ENCODE measurements at regions not wholly inside any gene's neighbourhood (a gene's known extent, or its start where the extent isn't known, plus 50 kb on each side); places are given as distances from the start of the nearest gene placed in this dataset.

DNA sequence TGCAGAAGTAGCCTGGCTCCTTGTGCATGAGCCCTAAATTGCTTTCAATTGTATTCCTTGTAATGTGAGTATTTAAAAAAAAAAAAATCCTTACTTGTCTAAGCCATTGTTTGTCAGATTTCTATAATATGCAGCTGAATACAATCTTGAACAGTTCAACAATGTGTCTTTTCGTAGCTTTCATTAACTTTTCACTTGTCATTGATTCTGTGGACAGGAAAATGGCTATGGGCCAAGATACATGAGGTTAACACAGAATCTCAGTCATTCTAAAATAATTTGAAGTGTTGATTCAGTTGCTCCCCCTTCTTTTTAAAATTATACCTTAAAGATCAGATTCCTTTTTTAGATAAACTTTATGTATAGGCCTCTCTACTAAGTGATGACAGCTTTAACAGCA is 395.8 kb upstream of the KLF12 start:
- no peak for TF ChIP-seq EZH2 (optimal IDR thresholded peaks at IDR 0.05; ENCODE audit: low read depth, low read length)
- TF ChIP-seq, protein P1, sequence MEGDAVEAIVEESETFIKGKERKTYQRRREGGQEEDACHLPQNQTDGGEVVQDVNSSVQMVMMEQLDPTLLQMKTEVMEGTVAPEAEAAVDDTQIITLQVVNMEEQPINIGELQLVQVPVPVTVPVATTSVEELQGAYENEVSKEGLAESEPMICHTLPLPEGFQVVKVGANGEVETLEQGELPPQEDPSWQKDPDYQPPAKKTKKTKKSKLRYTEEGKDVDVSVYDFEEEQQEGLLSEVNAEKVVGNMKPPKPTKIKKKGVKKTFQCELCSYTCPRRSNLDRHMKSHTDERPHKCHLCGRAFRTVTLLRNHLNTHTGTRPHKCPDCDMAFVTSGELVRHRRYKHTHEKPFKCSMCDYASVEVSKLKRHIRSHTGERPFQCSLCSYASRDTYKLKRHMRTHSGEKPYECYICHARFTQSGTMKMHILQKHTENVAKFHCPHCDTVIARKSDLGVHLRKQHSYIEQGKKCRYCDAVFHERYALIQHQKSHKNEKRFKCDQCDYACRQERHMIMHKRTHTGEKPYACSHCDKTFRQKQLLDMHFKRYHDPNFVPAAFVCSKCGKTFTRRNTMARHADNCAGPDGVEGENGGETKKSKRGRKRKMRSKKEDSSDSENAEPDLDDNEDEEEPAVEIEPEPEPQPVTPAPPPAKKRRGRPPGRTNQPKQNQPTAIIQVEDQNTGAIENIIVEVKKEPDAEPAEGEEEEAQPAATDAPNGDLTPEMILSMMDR (IDR thresholded peaks at IDR 0.05; ENCODE audit: low read length) = no peak
- no peak for TF ChIP-seq EZH2phosphoT487 (IDR thresholded peaks at IDR 0.05; ENCODE audit: low read length)
